OCI-LY7 (cell line): ENCODE measurements at regions not wholly inside any gene's neighbourhood (a gene's known extent, or its start where the extent isn't known, plus 50 kb on each side); places are given as distances from the start of the nearest gene placed in this dataset.
"Not testable (repeated sequence)": the region's sequence is repeated elsewhere in the genome, so short reads cannot be mapped to it uniquely, and the experiment has no call there.

Source experiments
- BruUV-seq: library from RNA; stranded (reverse); fragments of 400-500 nt; replicated peaks from 2 replicates; lab custom pipeline; 2021; lab: Mats Ljungman, UMichigan
- CTCF ChIA-PET: fragments of 300-600 bp; sonication (Branson Sonifier 250); formaldehyde crosslinking; loops from one replicate; lab custom pipeline; 2022; ENCODE audit warnings: antibody characterized with exemption; ENCODE audit not compliant: unreplicated experiment; lab: Charles Lee
- POLR2A ChIA-PET: fragments of 300-600 bp; sonication (Branson Sonifier 250); formaldehyde crosslinking; loops from one replicate; lab custom pipeline; 2022; ENCODE audit warnings: antibody characterized with exemption; lab: Charles Lee
- DNase-seq: peaks from one replicate; pipeline ENCODE4 v3.0.0-alpha.2; 2015; ENCODE audit warnings: low spot score
- H2AFZ ChIP-seq: fragments of 200-600 bp; sonication (generic), shearing (Covaris generic); 2 replicates; pipeline ENCODE4 v1.6.1; 2014; ENCODE audit warnings: mild to moderate bottlenecking, antibody characterized with exemption, low read length, moderate library complexity
- H3K27ac ChIP-seq: fragments of 200-600 bp; sonication (generic); 2 replicates; pipeline ENCODE4 v1.5.1; 2014; ENCODE audit warnings: mixed run types, low read depth, mild to moderate bottlenecking, moderate library complexity, low read length, inconsistent platforms; ENCODE audit not compliant: poor library complexity, severe bottlenecking
- H3K36me3 ChIP-seq: fragments of 200-600 bp; sonication (generic); 2 replicates; pipeline ENCODE4 v1.6.1; 2014; ENCODE audit warnings: mild to moderate bottlenecking, antibody characterized with exemption, low read length, moderate library complexity, mixed read lengths; ENCODE audit not compliant: insufficient read depth
- H3K4me1 ChIP-seq: fragments of 200-600 bp; sonication (generic); 2 replicates; pipeline ENCODE4 v1.5.1; 2014; ENCODE audit warnings: mild to moderate bottlenecking, low read length; ENCODE audit not compliant: insufficient read depth, poor library complexity, severe bottlenecking
- H3K4me2 ChIP-seq: fragments of 200-600 bp; sonication (generic); 2 replicates; pipeline ENCODE4 v1.6.1; 2014; ENCODE audit warnings: mild to moderate bottlenecking, low read length
- H3K4me3 ChIP-seq: fragments of 200-600 bp; sonication (generic); 2 replicates; pipeline ENCODE4 v1.5.1; 2014; ENCODE audit warnings: mild to moderate bottlenecking, low read depth, low read length; ENCODE audit not compliant: poor library complexity, severe bottlenecking
- H3K79me2 ChIP-seq: fragments of 200-600 bp; sonication (generic); 2 replicates; pipeline ENCODE4 v1.6.1; 2016; ENCODE audit warnings: low read depth, mild to moderate bottlenecking, low read length, moderate library complexity, mixed read lengths; ENCODE audit not compliant: insufficient read depth
- H3K9me2 ChIP-seq: fragments of 200-600 bp; sonication (generic); 2 replicates; pipeline ENCODE4 v1.6.1; 2016; ENCODE audit warnings: mild to moderate bottlenecking, low read length, mixed read lengths; ENCODE audit not compliant: insufficient read depth
- H3K9me3 ChIP-seq: fragments of 200-600 bp; sonication (generic); 2 replicates; pipeline ENCODE4 v1.6.1; 2014; ENCODE audit warnings: mild to moderate bottlenecking, mixed run types, low read length, mixed read lengths
- H4K20me1 ChIP-seq: fragments of 200-600 bp; sonication (generic); 2 replicates; pipeline ENCODE4 v1.6.1; 2014; ENCODE audit warnings: mild to moderate bottlenecking, antibody characterized with exemption, low read length, moderate library complexity, mixed read lengths; ENCODE audit not compliant: insufficient read depth
- CTCF ChIP-seq: fragments of 200-600 bp; sonication (generic); conservative IDR thresholded peaks from 2 replicates; pipeline ENCODE4 v1.5.1; 2014; ENCODE audit warnings: mild to moderate bottlenecking, antibody characterized with exemption, low read length, moderate library complexity, mixed read lengths
- EZH2phosphoT487 ChIP-seq: fragments of 200-600 bp; sonication (generic); IDR thresholded peaks from 2 replicates; pipeline ENCODE4 v1.6.1; 2018; ENCODE audit warnings: low read depth, borderline replicate concordance, mild to moderate bottlenecking, mixed run types, antibody characterized with exemption, low read length, moderate library complexity, mixed read lengths
- intact Hi-C: fragments of 100-400 bp; cut with micrococcal nuclease; formaldehyde crosslinking; loops from one replicate; pipeline ENCODE4 v1.10.0; 2022; ENCODE audit not compliant: unreplicated experiment

GRCh38 chr22:48717076-48717810, 1110.4 kb downstream of the BRD1 start:
- TF ChIP-seq EZH2phosphoT487: no peak
- no peak for TF ChIP-seq CTCF
- CTCF ChIA-PET: no interaction called here
- intact Hi-C loops: no loop called here
- no peak for DNase-seq
- Histone ChIP-seq H3K4me3 (no peak overlapping the region), H3K27ac (no peak overlapping the region), H3K9me2 (no peaks in the 10 kb centered on the region), H4K20me1 (no peaks in the 10 kb centered on the region), H3K4me2 (no peak overlapping the region), H3K9me3 (no peaks in the 10 kb centered on the region), H3K36me3 (no peaks in the 10 kb centered on the region), H2AFZ (no peak overlapping the region), H3K4me1 (no peaks in the 10 kb centered on the region), H3K79me2 (no peaks in the 10 kb centered on the region)
- no TSS peak for BruUV-seq
- POLR2A ChIA-PET: no interaction called here

GRCh38 chr22:48716154-48716553, 1111.5 kb downstream of the BRD1 start:
- H3K27ac ChIP-seq, POLR2A ChIA-PET, DNase-seq, BruUV-seq, CTCF ChIA-PET, H3K36me3 ChIP-seq, H3K79me2 ChIP-seq, H4K20me1 ChIP-seq, H3K9me2 ChIP-seq, H3K4me1 ChIP-seq, H2AFZ ChIP-seq, intact Hi-C loops, H3K9me3 ChIP-seq, H3K4me2 ChIP-seq, H3K4me3 ChIP-seq: not testable (repeated sequence)

- Histone ChIP-seq H3K9me3 (no peaks in the 10 kb centered on the region), H3K27ac (no peak overlapping the region), H3K79me2 (no peaks in the 10 kb centered on the region), H3K9me2 (no peaks in the 10 kb centered on the region), H2AFZ (no peak overlapping the region), H3K36me3 (no peaks in the 10 kb centered on the region), H3K4me1 (no peaks in the 10 kb centered on the region), H3K4me3 (no peak overlapping the region), H4K20me1 (no peaks in the 10 kb centered on the region), H3K4me2 (no peak overlapping the region)
- TF ChIP-seq EZH2phosphoT487 (no peak), CTCF (no peak)
- POLR2A ChIA-PET: no interaction called here
- intact Hi-C loops: no loop called here
- DNase-seq: no peak
- CTCF ChIA-PET: no interaction called here
- no TSS peak for BruUV-seq
Observed at GRCh38 chr22:48715511-48715910, 1112.2 kb downstream of the BRD1 start.
